MM.1S (cell line): ENCODE measurements at regions not wholly inside any gene's neighbourhood (a gene's known extent, or its start where the extent isn't known, plus 50 kb on each side); places are given as distances from the start of the nearest gene placed in this dataset.

Experiments
- CTCF ChIP-seq: fragments of 300-600 bp; sonication (generic); IDR thresholded peaks from 2 replicates; pipeline ENCODE4 v1.5.1; 2016; ENCODE audit warnings: antibody characterized with exemption, low read length, mixed read lengths
- EZH2 ChIP-seq: fragments of 300-600 bp; sonication (generic); optimal IDR thresholded peaks from 2 replicates; pipeline ENCODE3; 2017; ENCODE audit warnings: low read depth, mild to moderate bottlenecking, antibody characterized with exemption, low read length, mixed read lengths

GRCh38 chr10:10642189-10642588 lies 375.5 kb upstream of the CELF2 start:
- TF ChIP-seq CTCF (no peak), EZH2 (no peak)
